PFSK-1 (cell line): ENCODE measurements at regions not wholly inside any gene's neighbourhood (a gene's known extent, or its start where the extent isn't known, plus 50 kb on each side); places are given as distances from the start of the nearest gene placed in this dataset.

Source experiments
- POLR2AphosphoS5 ChIP-seq: IDR thresholded peaks from 2 replicates; pipeline ENCODE4 v1.6.1; 2012; ENCODE audit warnings: low read depth, mild to moderate bottlenecking, control low read depth, low read length, moderate library complexity
- REST ChIP-seq, 2 experiments: IDR thresholded peaks; 2 replicates each; pipeline versions ENCODE4 v1.6.1 to v1.8.0; 2011 to 2012; ENCODE audit warnings: low read depth in 2 of 2, low read length in 2 of 2, control low read depth in 1 of 2, inconsistent platforms in 1 of 2, mild to moderate bottlenecking in 1 of 2, moderate library complexity in 1 of 2; ENCODE audit not compliant: insufficient read depth in 1 of 2
- TAF1 ChIP-seq: IDR thresholded peaks from 2 replicates; pipeline ENCODE4 v1.6.1; 2012; ENCODE audit warnings: low read length, control low read depth, borderline replicate concordance; ENCODE audit not compliant: insufficient read depth

GRCh38 chr14:98167275-98167674, 1104.7 kb downstream of the BCL11B start:
- TF ChIP-seq TAF1 (no peak), POLR2AphosphoS5 (no peak), REST (IDR thresholded peaks at IDR 0.05; ENCODE audit: insufficient read depth in 1 of 2, low read depth in 2 of 2, low read length in 2 of 2) (no peak)
